H1 (cell line): ENCODE measurements at regions not wholly inside any gene's neighbourhood (a gene's known extent, or its start where the extent isn't known, plus 50 kb on each side); places are given as distances from the start of the nearest gene placed in this dataset.

ENCODE experiments used
- CTCF ChIA-PET: fragments of 300-600 bp; sonication (Branson Sonifier 250); formaldehyde crosslinking; loops from one replicate; lab custom pipeline; 2021; ENCODE audit not compliant: partially characterized antibody; lab: Charles Lee
- POLR2A ChIA-PET: fragments of 300-600 bp; sonication (Branson Sonifier 250); formaldehyde crosslinking; loops from one replicate; lab custom pipeline; 2021; ENCODE audit warnings: inconsistent platforms; ENCODE audit not compliant: partially characterized antibody; lab: Charles Lee
- DNase-seq, 2 experiments: peaks; one replicate each; pipeline versions ENCODE4 v3.0.0 to v3.0.0-alpha.2; 2010 to 2022; ENCODE audit warnings: low spot score in 2 of 2, low read depth in 1 of 2, mixed read lengths in 1 of 2
- FAIRE-seq: peaks from 2 replicates; lab custom pipeline; 2011; peaks lifted over from hg19 to GRCh38; lab: Jason Lieb, UNC
- H2AFZ ChIP-seq: 2 replicates; pipeline ENCODE4 v1.8.1; 2012; ENCODE audit warnings: low read length, inconsistent platforms
- H2AK5ac ChIP-seq: 2 replicates; pipeline ENCODE4 v1.6.1; 2013; ENCODE audit warnings: low read depth, low read length
- H2BK120ac ChIP-seq: replicated peaks from 2 replicates; pipeline ENCODE3; 2013; ENCODE audit warnings: low read depth, low read length, inconsistent platforms
- H2BK12ac ChIP-seq: 2 replicates; pipeline ENCODE4 v1.6.1; 2013; ENCODE audit warnings: low read depth, low read length
- H2BK15ac ChIP-seq: 2 replicates; pipeline ENCODE4 v1.6.1; 2013; ENCODE audit warnings: low read length
- H2BK20ac ChIP-seq: 2 replicates; pipeline ENCODE4 v1.6.1; 2013; ENCODE audit warnings: low read length
- H2BK5ac ChIP-seq: 2 replicates; pipeline ENCODE4 v1.6.1; 2013; ENCODE audit warnings: low read depth, low read length
- H3K14ac ChIP-seq: 2 replicates; pipeline ENCODE4 v1.6.1; 2013; ENCODE audit warnings: inconsistent platforms; ENCODE audit not compliant: insufficient read length
- H3K18ac ChIP-seq: 2 replicates; pipeline ENCODE4 v1.6.1; 2013; ENCODE audit warnings: low read length; ENCODE audit errors: extremely low read depth
- H3K23ac ChIP-seq: 2 replicates; pipeline ENCODE4 v1.6.1; 2013; ENCODE audit warnings: inconsistent platforms; ENCODE audit not compliant: insufficient read length
- H3K23me2 ChIP-seq: 2 replicates; pipeline ENCODE4 v1.6.1; 2013; ENCODE audit warnings: low read depth, low read length
- H3K27ac ChIP-seq: 2 replicates; pipeline ENCODE4 v1.6.1; 2011; ENCODE audit warnings: low read depth, low read length, inconsistent platforms
- H3K27me3 ChIP-seq, 4 experiments: replicated peaks in 1 of 4; 1 replicate in 1 of 4; 2 replicates in 3 of 4; pipeline versions ENCODE4 v1.6.1 to v1.8.1; 2011 to 2013; ENCODE audit warnings: low read length in 3 of 4, mild to moderate bottlenecking in 3 of 4, inconsistent platforms in 2 of 4, mixed read lengths in 2 of 4, moderate library complexity in 1 of 4; ENCODE audit not compliant: control insufficient read depth in 3 of 4, insufficient read depth in 3 of 4; ENCODE audit errors: extremely low read depth in 1 of 4
- H3K36me3 ChIP-seq, 4 experiments: 2 replicates each; pipeline versions ENCODE4 v1.6.1 to v1.8.1; 2011 to 2013; ENCODE audit warnings: mild to moderate bottlenecking in 4 of 4, low read length in 3 of 4, moderate library complexity in 2 of 4, control low read depth in 1 of 4, inconsistent platforms in 1 of 4; ENCODE audit not compliant: insufficient read depth in 4 of 4, control insufficient read depth in 2 of 4
- H3K4ac ChIP-seq: replicated peaks from 2 replicates; pipeline ENCODE3; 2013; ENCODE audit warnings: low read length, low read depth, mixed read lengths, inconsistent platforms; ENCODE audit not compliant: insufficient read length
- H3K4me1 ChIP-seq, 4 experiments: replicated peaks in 1 of 4; 1 replicate in 1 of 4; 2 replicates in 3 of 4; pipeline versions ENCODE4 v1.6.1 to v1.8.1; 2011 to 2013; ENCODE audit warnings: low read length in 3 of 4, inconsistent platforms in 2 of 4, mixed read lengths in 1 of 4; ENCODE audit not compliant: insufficient read depth in 4 of 4, control insufficient read depth in 3 of 4
- H3K4me2 ChIP-seq, 2 experiments: 2 replicates each; pipeline versions ENCODE4 v1.6.1 to v1.8.1; 2011 to 2013; ENCODE audit warnings: low read depth in 2 of 2, low read length in 2 of 2, control low read depth in 1 of 2, inconsistent platforms in 1 of 2, mild to moderate bottlenecking in 1 of 2; ENCODE audit not compliant: insufficient read depth in 1 of 2
- H3K4me3 ChIP-seq, 4 experiments: fragments of 200-600, 300-600 bp in 1 of 4; sonication (generic), shearing (Covaris generic), sonication (Bioruptor Twin) in 1 of 4; 2 replicates each; pipeline versions ENCODE4 v1.5.1 to v1.8.1; 2011 to 2016; ENCODE audit warnings: low read length in 4 of 4, low read depth in 3 of 4, control low read depth in 2 of 4, inconsistent platforms in 2 of 4, mild to moderate bottlenecking in 2 of 4, mixed read lengths in 1 of 4, moderate library complexity in 1 of 4; ENCODE audit not compliant: insufficient read depth in 2 of 4; ENCODE audit errors: extremely low read depth in 1 of 4
- H3K56ac ChIP-seq: replicated peaks from 2 replicates; pipeline ENCODE3; 2013; ENCODE audit warnings: low read depth, mild to moderate bottlenecking, mixed read lengths, low read length, inconsistent platforms; ENCODE audit not compliant: insufficient read length
- H3K79me1 ChIP-seq: 2 replicates; pipeline ENCODE4 v1.6.1; 2013; ENCODE audit warnings: low read depth, low read length, control low read depth
- H3K79me2 ChIP-seq, 2 experiments: 2 replicates each; pipeline versions ENCODE4 v1.6.1 to v1.8.1; 2012 to 2013; ENCODE audit warnings: low read length in 2 of 2, mild to moderate bottlenecking in 2 of 2, inconsistent platforms in 1 of 2; ENCODE audit not compliant: insufficient read depth in 2 of 2, control insufficient read depth in 1 of 2
- H3K9ac ChIP-seq, 4 experiments: replicated peaks in 1 of 4; 1 replicate in 1 of 4; 2 replicates in 3 of 4; pipeline versions ENCODE4 v1.6.1 to v1.8.1; 2011 to 2013; ENCODE audit warnings: low read depth in 3 of 4, low read length in 3 of 4, control low read depth in 2 of 4, mild to moderate bottlenecking in 2 of 4, moderate library complexity in 2 of 4, inconsistent platforms in 1 of 4; ENCODE audit errors: extremely low read depth in 1 of 4
- H3K9me3 ChIP-seq, 2 experiments: 2 replicates each; pipeline versions ENCODE4 v1.6.1 to v1.8.1; 2012 to 2013; ENCODE audit warnings: mild to moderate bottlenecking in 2 of 2, moderate library complexity in 2 of 2, control low read depth in 1 of 2, inconsistent platforms in 1 of 2, low read depth in 1 of 2, low read length in 1 of 2, mixed read lengths in 1 of 2; ENCODE audit not compliant: insufficient read depth in 2 of 2
- H4K20me1 ChIP-seq, 2 experiments: replicated peaks in 1 of 2; 2 replicates each; pipeline versions ENCODE3 to v1.8.1; 2011 to 2013; ENCODE audit warnings: inconsistent platforms in 2 of 2, low read length in 2 of 2, mild to moderate bottlenecking in 1 of 2; ENCODE audit not compliant: insufficient read depth in 2 of 2, control insufficient read depth in 1 of 2
- H4K5ac ChIP-seq: 2 replicates; pipeline ENCODE4 v1.6.1; 2013; ENCODE audit warnings: low read length, low read depth, mixed read lengths, inconsistent platforms; ENCODE audit not compliant: insufficient read length
- H4K8ac ChIP-seq: 2 replicates; pipeline ENCODE4 v1.8.0; 2013; ENCODE audit warnings: mild to moderate bottlenecking, moderate library complexity, low read length, inconsistent platforms; ENCODE audit not compliant: insufficient read depth; ENCODE audit errors: extremely low read depth
- H4K91ac ChIP-seq: replicated peaks from 2 replicates; pipeline ENCODE3; 2013; ENCODE audit warnings: low read length, mixed read lengths, inconsistent platforms; ENCODE audit not compliant: insufficient read length
- CBX8 ChIP-seq: fragments of 300-800, 300-1000 bp; sonication (generic); IDR thresholded peaks from 2 replicates; pipeline ENCODE4 v1.7.1; 2016; ENCODE audit warnings: low read depth, low read length, borderline replicate concordance
- KDM4A ChIP-seq: IDR thresholded peaks from one replicate; pipeline ENCODE4 v1.7.1; 2012; ENCODE audit warnings: low read depth, mild to moderate bottlenecking, moderate library complexity, low read length, inconsistent platforms; ENCODE audit not compliant: severe bottlenecking
- KDM5A ChIP-seq: fragments of 200-600 bp; IDR thresholded peaks from 2 replicates; pipeline ENCODE4 v1.7.1; 2012; ENCODE audit warnings: mild to moderate bottlenecking, low read length, inconsistent platforms, mixed read lengths
- MAX ChIP-seq: IDR thresholded peaks from 2 replicates; pipeline ENCODE4 v1.6.1; 2012; ENCODE audit warnings: inconsistent platforms
- SP1 ChIP-seq: IDR thresholded peaks from 2 replicates; pipeline ENCODE4 v1.6.1; 2011; ENCODE audit warnings: low read depth, low read length
- WGBS, 2 experiments: shearing (Covaris generic) in 1 of 2; methylation state at CpG; one replicate each; pipeline versions ENCODE4 v1.1.6 to v1.1.7; 2013 to 2015; ENCODE audit warnings: low lambda C conversion rate in 2 of 2, mixed read lengths in 2 of 2, inconsistent platforms in 1 of 2, low coverage in 1 of 2, missing lambda C conversion rate in 1 of 2; ENCODE audit not compliant: insufficient replicate concordance in 2 of 2, insufficient coverage in 1 of 2, insufficient read length in 1 of 2; ENCODE audit errors: extremely low coverage in 1 of 2, missing lambda C conversion rate in 1 of 2; 5-methylcytosine and 5-hydroxymethylcytosine counted together

- 89% methylated on average over 4 of the region's 5 CpGs; no CpG with 5 or more reads in 1 of the 2 experiments for WGBS, 2 experiments
- Histone ChIP-seq H3K9ac (no peak overlapping the region), H2BK120ac (no peak overlapping the region), H3K4me3 (no peak overlapping the region), H4K8ac (no peak overlapping the region), H3K9me3 (peaks cover 7 to 57% of the 10 kb centered on the region in 2 experiments; a peak in 3 of 4 replicates), H2BK12ac (no peak overlapping the region), H3K27ac (no peak overlapping the region), H2BK20ac (no peak overlapping the region), H3K18ac (no peak overlapping the region), H4K91ac (no peak overlapping the region), H3K23ac (no peak overlapping the region), H3K23me2 (no peaks in the 10 kb centered on the region), H3K4me1 (no peaks in the 10 kb centered on the region), H2BK5ac (no peak overlapping the region), H3K79me1 (no peaks in the 10 kb centered on the region), H3K27me3 (no peaks in the 10 kb centered on the region), H3K14ac (no peak overlapping the region), H3K4me2 (no peak overlapping the region), H3K79me2 (no peaks in the 10 kb centered on the region), H2BK15ac (no peak overlapping the region), H4K5ac (no peak overlapping the region), H2AK5ac (no peak overlapping the region), H2AFZ (no peak overlapping the region), H3K36me3 (no peaks in the 10 kb centered on the region), H4K20me1 (no peaks in the 10 kb centered on the region), H3K56ac (no peak overlapping the region), H3K4ac (no peak overlapping the region)
- TF ChIP-seq CBX8, result no peak
- no peak for TF ChIP-seq KDM5A
- no peak for TF ChIP-seq MAX
- no peak for TF ChIP-seq KDM4A
- TF ChIP-seq SP1, result no peak
- CTCF ChIA-PET, result no interaction called here
- no peak for FAIRE-seq
- POLR2A ChIA-PET, result no interaction called here
- no peak for DNase-seq
Measured at GRCh38 chrX:81868979-81869378, 667.1 kb downstream of the SH3BGRL start.
